Astrocyte (in vitro differentiated cells and primary cell): ENCODE measurements at regions not wholly inside any gene's neighbourhood (a gene's known extent, or its start where the extent isn't known, plus 50 kb on each side); places are given as distances from the start of the nearest gene placed in this dataset.

Experiments
- EZH2 ChIP-seq: IDR thresholded peaks from 2 replicates; pipeline ENCODE4 v1.6.1; 2012; ENCODE audit warnings: mild to moderate bottlenecking, low read length, inconsistent platforms; ENCODE audit not compliant: insufficient read depth
- TF ChIP-seq, protein P1 (sequence below): IDR thresholded peaks from 2 replicates; pipeline ENCODE4 v1.5.1; 2011; ENCODE audit warnings: low read depth, mild to moderate bottlenecking, inconsistent platforms, low read length, moderate library complexity; ENCODE audit not compliant: insufficient read depth

GRCh38 chr10:26368463-26368862 is 69.7 kb upstream of the APBB1IP start:
- TF ChIP-seq, protein P1, sequence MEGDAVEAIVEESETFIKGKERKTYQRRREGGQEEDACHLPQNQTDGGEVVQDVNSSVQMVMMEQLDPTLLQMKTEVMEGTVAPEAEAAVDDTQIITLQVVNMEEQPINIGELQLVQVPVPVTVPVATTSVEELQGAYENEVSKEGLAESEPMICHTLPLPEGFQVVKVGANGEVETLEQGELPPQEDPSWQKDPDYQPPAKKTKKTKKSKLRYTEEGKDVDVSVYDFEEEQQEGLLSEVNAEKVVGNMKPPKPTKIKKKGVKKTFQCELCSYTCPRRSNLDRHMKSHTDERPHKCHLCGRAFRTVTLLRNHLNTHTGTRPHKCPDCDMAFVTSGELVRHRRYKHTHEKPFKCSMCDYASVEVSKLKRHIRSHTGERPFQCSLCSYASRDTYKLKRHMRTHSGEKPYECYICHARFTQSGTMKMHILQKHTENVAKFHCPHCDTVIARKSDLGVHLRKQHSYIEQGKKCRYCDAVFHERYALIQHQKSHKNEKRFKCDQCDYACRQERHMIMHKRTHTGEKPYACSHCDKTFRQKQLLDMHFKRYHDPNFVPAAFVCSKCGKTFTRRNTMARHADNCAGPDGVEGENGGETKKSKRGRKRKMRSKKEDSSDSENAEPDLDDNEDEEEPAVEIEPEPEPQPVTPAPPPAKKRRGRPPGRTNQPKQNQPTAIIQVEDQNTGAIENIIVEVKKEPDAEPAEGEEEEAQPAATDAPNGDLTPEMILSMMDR = no peak
- TF ChIP-seq EZH2 = no peak
